ENCODE measurements at regions not wholly inside any gene's neighbourhood (a gene's known extent, or its start where the extent isn't known, plus 50 kb on each side); places are given as distances from the start of the nearest gene placed in this dataset.

DNA sequence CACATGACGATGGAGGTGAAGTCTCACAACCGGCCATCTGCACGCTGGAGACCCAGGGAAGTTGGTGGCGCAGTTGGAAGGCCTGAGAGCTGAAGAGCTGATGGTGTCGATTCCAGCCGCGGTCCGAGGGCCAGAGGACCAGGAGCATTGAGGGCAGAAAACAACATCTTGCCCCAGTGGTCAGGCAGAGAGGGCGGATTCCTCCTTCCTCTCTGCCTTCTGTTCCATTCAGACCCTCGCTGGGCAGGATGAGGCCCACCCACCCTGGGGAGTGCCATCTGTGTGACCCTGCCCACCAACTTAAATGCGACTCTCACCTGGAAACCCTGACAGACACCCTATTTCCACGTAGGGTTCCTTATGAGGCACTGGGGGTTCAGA lies 120.7 kb upstream of the PMEPA1 start:
- TF ChIP-seq, protein P1, sequence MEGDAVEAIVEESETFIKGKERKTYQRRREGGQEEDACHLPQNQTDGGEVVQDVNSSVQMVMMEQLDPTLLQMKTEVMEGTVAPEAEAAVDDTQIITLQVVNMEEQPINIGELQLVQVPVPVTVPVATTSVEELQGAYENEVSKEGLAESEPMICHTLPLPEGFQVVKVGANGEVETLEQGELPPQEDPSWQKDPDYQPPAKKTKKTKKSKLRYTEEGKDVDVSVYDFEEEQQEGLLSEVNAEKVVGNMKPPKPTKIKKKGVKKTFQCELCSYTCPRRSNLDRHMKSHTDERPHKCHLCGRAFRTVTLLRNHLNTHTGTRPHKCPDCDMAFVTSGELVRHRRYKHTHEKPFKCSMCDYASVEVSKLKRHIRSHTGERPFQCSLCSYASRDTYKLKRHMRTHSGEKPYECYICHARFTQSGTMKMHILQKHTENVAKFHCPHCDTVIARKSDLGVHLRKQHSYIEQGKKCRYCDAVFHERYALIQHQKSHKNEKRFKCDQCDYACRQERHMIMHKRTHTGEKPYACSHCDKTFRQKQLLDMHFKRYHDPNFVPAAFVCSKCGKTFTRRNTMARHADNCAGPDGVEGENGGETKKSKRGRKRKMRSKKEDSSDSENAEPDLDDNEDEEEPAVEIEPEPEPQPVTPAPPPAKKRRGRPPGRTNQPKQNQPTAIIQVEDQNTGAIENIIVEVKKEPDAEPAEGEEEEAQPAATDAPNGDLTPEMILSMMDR (IDR thresholded peaks at IDR 0.05) = no peak
- no peak for TF ChIP-seq ZFX (IDR thresholded peaks at IDR 0.05; ENCODE audit: borderline replicate concordance)
- no peak overlapping the region for H3K27ac ChIP-seq

DNA sequence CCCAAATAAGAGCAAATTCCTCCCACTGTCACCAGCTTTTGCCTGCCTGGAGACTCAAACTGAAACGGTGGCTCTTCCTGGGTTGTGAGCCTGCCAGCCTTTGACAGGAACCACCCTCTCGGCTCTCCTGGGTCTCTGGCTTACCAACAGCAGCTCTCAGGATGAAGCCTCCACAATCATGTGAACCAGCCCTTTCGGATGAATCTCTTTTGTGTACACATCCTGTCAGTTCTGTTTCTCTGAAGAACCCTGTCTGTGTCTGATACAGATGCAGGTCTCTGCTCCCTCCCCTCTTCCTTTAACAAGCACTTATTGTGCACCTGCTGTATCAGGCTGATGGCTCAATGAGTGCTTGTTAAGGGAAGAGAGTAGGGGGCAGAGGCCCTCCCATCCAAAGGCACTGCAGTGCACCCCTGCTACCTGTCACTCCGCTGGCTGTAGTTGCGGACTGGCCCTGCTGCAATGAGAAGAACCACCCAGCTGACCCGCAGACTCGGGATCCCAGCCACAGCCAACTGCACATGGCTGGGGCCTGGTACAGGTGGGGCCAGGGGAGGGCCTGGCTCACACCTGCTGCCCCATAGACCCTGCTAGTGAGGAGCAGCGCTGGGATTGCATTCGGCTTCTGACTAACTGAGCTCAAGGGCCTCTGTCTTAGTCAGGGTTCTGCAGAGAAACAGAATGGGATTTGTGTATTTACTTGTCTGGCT lies 120.1 kb upstream of the PMEPA1 start:
- TF ChIP-seq, protein P1 (IDR thresholded peaks at IDR 0.05) = no peak
- no peak for TF ChIP-seq ZFX (IDR thresholded peaks at IDR 0.05; ENCODE audit: borderline replicate concordance)

DNA sequence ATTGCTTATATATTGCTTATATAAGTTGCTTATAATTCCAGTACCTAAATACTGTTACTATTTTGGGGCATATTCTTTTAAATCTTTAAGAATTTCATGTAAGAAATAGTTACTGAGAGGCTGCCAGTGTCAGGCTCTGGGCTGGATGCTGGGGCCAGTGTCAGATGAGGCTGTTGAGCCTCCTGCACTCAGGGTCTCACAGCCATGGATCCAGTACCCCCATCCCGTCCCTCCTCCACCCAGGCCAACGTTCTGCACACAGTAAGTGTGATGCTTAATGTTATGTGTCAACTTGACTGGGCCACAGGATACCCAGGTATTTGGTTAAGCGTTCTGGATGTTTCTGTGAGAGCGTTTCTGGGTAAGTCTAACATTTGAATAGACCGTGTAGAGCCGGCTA lies 119.5 kb upstream of the PMEPA1 start:
- TF ChIP-seq, protein P1 (IDR thresholded peaks at IDR 0.05) = no peak
- TF ChIP-seq ZFX (IDR thresholded peaks at IDR 0.05; ENCODE audit: borderline replicate concordance) = no peak
- H3K27ac ChIP-seq = no peak overlapping the region

More for the DNA sequence above, 120.1 kb upstream of the PMEPA1 start:
- no peak overlapping the region for H3K27ac ChIP-seq

DNA sequence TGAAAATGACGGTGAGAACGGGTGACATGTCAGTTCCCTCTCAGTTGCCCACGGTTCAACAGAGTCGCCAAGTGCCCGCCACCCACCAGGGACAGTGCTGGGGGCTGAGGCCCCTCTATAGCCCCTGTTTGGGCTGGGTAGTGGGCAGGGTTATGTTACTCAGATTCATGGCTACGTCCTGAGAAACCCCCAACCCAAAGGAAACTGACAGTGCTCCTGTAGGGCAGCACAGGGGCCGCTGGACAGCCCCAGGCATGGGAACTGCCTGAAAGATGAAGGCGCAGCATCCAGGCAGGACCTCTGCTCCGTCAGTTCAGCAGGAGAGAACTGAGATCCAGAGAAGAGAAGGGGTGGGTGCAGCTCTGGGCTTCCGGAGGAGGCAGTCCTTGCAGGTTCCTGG lies 118.9 kb upstream of the PMEPA1 start:
- TF ChIP-seq ZFX (IDR thresholded peaks at IDR 0.05; ENCODE audit: borderline replicate concordance) = no peak
- H3K27ac ChIP-seq = no peak overlapping the region

DNA sequence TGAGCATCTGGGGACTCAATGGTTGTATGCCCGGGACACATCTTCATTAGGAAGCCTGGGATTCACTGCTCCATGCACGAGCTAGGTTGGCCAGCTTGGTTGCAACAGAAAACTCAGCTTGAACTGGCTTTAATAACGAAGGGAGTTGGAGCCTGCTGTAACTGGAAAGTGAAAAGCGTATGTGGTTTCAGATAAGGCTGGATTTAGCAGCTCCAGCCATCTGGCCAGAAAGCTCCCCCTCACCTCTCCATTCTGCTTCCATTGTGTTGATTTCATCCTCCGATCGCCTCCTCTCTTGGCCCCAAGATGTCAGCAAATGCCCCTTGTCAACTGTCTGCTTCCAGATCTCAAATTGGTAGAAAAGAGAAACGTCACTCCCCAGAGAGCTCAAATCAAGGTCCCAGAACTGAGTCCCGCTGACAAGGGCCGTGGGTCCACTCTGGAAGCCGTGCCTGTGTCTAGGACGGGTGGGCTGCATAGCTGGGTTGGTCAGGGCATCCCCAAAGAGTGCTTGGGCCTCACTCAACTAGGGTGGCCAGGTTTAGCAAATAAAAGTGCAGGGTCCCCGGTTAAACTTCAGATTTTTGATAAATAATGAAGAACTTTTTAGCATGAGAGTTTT lies 117.0 kb upstream of the PMEPA1 start:
- H3K27ac ChIP-seq = no peak overlapping the region
- TF ChIP-seq, protein P1 (IDR thresholded peaks at IDR 0.05) = no peak
- TF ChIP-seq ZFX (IDR thresholded peaks at IDR 0.05; ENCODE audit: borderline replicate concordance) = no peak

DNA sequence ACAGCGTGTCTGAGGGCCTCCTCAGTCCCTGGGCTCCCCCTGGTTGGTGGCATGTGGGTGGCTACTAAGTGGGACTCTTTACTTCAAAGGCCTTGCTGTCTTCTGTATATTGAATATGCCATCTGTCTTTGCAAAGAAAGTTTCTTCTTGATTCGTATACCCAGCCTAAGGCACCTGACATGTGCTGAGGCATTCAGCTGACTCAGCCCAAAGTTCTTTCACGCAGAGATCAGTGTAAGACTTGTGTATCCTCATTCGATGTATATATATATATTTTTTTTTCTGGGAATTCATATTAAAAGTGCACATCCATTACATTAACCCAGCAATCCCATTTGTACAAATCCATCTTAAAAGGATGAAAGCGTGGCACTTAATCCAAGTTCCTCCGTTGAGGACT lies 115.1 kb upstream of the PMEPA1 start:
- TF ChIP-seq ZFX (IDR thresholded peaks at IDR 0.05; ENCODE audit: borderline replicate concordance) = no peak
- TF ChIP-seq, protein P1 (IDR thresholded peaks at IDR 0.05) = no peak
- H3K27ac ChIP-seq = no peak overlapping the region

DNA sequence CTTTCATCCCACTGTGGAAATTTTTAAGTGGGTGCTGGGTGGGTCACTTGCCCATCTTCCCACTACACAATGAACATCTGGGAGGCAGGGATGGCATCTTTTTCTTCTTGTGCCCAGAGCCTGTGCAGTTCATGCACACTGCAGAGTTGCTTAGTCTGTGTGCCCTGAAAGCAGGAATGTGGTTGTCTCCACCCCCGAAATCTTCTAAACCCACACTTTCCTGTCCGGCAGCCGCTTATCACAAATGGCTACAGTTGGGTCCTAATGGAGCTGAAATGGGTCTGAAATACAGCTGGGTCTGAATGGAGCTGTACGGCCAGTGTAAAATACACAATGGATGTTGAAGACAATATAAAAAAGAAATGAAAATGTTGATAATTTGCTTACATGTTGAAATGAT lies 112.1 kb upstream of the PMEPA1 start:
- H3K27ac ChIP-seq = no peak overlapping the region
- no peak for TF ChIP-seq ZFX (IDR thresholded peaks at IDR 0.05; ENCODE audit: borderline replicate concordance)
- TF ChIP-seq, protein P1 (IDR thresholded peaks at IDR 0.05) = no peak

Data from 22Rv1 (cell line).